HEK293 (cell line): ENCODE measurements at regions not wholly inside any gene's neighbourhood (a gene's known extent, or its start where the extent isn't known, plus 50 kb on each side); places are given as distances from the start of the nearest gene placed in this dataset.

ENCODE experiments used
- CTCF ChIA-PET: fragments of 350-600 bp; formaldehyde crosslinking; extraction: SDS; loops from one replicate; lab custom pipeline; 2021; ENCODE audit warnings: antibody characterized with exemption; lab: Yijun Ruan, JAX
- POLR2A ChIA-PET: fragments of 300-600 bp; formaldehyde crosslinking; extraction: SDS; loops from one replicate; lab custom pipeline; 2020; ENCODE audit warnings: antibody characterized with exemption, inconsistent platforms; lab: Yijun Ruan, JAX
- H3K27ac ChIP-seq: fragments of 200-500 bp; sonication (Bioruptor generic); 2 replicates; pipeline ENCODE4 v1.5.1; 2014; ENCODE audit warnings: low read depth, low read length, control low read depth, inconsistent platforms; ENCODE audit errors: extremely low read depth
- H3K36me3 ChIP-seq, 2 experiments: fragments of 200-500 bp in 1 of 2; sonication (Bioruptor generic) in 1 of 2; 1 replicate in 1 of 2; 2 replicates in 1 of 2; pipeline ENCODE4 v1.5.1; 2014 to 2017; ENCODE audit warnings: inconsistent platforms in 2 of 2, low read length in 2 of 2; ENCODE audit not compliant: control insufficient read depth in 2 of 2, insufficient read depth in 1 of 2
- H3K4me1 ChIP-seq: fragments of 200-500 bp; sonication (Bioruptor generic); 2 replicates; pipeline ENCODE4 v1.5.1; 2014; ENCODE audit warnings: mild to moderate bottlenecking, low read length, inconsistent platforms; ENCODE audit not compliant: control insufficient read depth, insufficient read depth
- H3K4me3 ChIP-seq: 2 replicates; pipeline ENCODE4 v1.5.1; 2011; ENCODE audit warnings: low read depth, mild to moderate bottlenecking, control low read depth, low read length, moderate library complexity
- H3K9me3 ChIP-seq: fragments of 200-500 bp; sonication (Bioruptor generic); 2 replicates; pipeline ENCODE4 v1.5.1; 2014; ENCODE audit warnings: low read depth, low read length, inconsistent platforms; ENCODE audit not compliant: control insufficient read depth, insufficient read depth
- BCL11A ChIP-seq: fragments of 450-650 bp; formaldehyde crosslinking; IDR thresholded peaks from 2 replicates; pipeline ENCODE4 v1.5.1; 2016; ENCODE audit warnings: low read depth, missing biosample characterization, missing genetic modification characterization
- ELK4 ChIP-seq: IDR thresholded peaks from 2 replicates; pipeline ENCODE4 v1.6.1; 2011; ENCODE audit warnings: mild to moderate bottlenecking, low read depth, low read length, borderline replicate concordance
- PBX3 ChIP-seq: sonication (generic); formaldehyde crosslinking; IDR thresholded peaks from 2 replicates; pipeline ENCODE4 v1.8.1; 2022; ENCODE audit warnings: mild to moderate bottlenecking, moderate library complexity, missing genetic modification reagents
- TCF7L2 ChIP-seq: IDR thresholded peaks from 2 replicates; pipeline ENCODE4 v1.6.1; 2011; ENCODE audit warnings: low read depth, mild to moderate bottlenecking, inconsistent platforms, low read length, moderate library complexity, borderline replicate concordance
- ZBTB1 ChIP-seq: fragments of 450-650 bp; formaldehyde crosslinking; IDR thresholded peaks from 2 replicates; pipeline ENCODE4 v1.5.1; 2016; ENCODE audit warnings: missing biosample characterization, missing genetic modification characterization
- ZBTB48 ChIP-seq: fragments of 450-650 bp; formaldehyde crosslinking; IDR thresholded peaks from 2 replicates; pipeline ENCODE4 v1.5.1; 2016; ENCODE audit warnings: missing biosample characterization, missing genetic modification characterization
- ZFP37 ChIP-seq: fragments of 450-650 bp; formaldehyde crosslinking; IDR thresholded peaks from 2 replicates; pipeline ENCODE4 v1.5.1; 2016; ENCODE audit warnings: missing biosample characterization, missing genetic modification characterization
- ZIC2 ChIP-seq: fragments of 450-650 bp; formaldehyde crosslinking; IDR thresholded peaks from 2 replicates; pipeline ENCODE4 v1.5.1; 2016; ENCODE audit warnings: missing biosample characterization, missing genetic modification characterization
- ZNF174 ChIP-seq: fragments of 450-650 bp; formaldehyde crosslinking; IDR thresholded peaks from 2 replicates; pipeline ENCODE4 v1.5.0; 2017; ENCODE audit warnings: missing biosample characterization, mild to moderate bottlenecking, missing genetic modification characterization
- ZNF354C ChIP-seq: fragments of 450-650 bp; formaldehyde crosslinking; IDR thresholded peaks from 2 replicates; pipeline ENCODE4 v1.5.1; 2016; ENCODE audit warnings: missing biosample characterization, missing genetic modification characterization, low read depth, borderline replicate concordance
- ZNF37A ChIP-seq: fragments of 450-650 bp; IDR thresholded peaks from 2 replicates; pipeline ENCODE4 v1.5.1; 2018; ENCODE audit warnings: missing biosample characterization, missing genetic modification characterization
- ZNF416 ChIP-seq: fragments of 450-650 bp; formaldehyde crosslinking; IDR thresholded peaks from 2 replicates; pipeline ENCODE4 v1.5.1; 2016; ENCODE audit warnings: missing biosample characterization, missing genetic modification characterization
- ZNF518A ChIP-seq: fragments of 450-650 bp; formaldehyde crosslinking; conservative IDR thresholded peaks from 2 replicates; pipeline ENCODE4 v1.5.1; 2016; ENCODE audit warnings: low read depth, missing biosample characterization, missing genetic modification characterization
- ZNF555 ChIP-seq: fragments of 450-650 bp; formaldehyde crosslinking; conservative IDR thresholded peaks from 2 replicates; pipeline ENCODE4 v1.5.1; 2017; ENCODE audit warnings: missing biosample characterization, mild to moderate bottlenecking, missing genetic modification characterization, inconsistent platforms
- ZNF558 ChIP-seq: fragments of 450-650 bp; formaldehyde crosslinking; IDR thresholded peaks from 2 replicates; pipeline ENCODE4 v1.5.1; 2016; ENCODE audit warnings: missing biosample characterization, missing genetic modification characterization
- ZNF596 ChIP-seq: fragments of 450-650 bp; IDR thresholded peaks from 2 replicates; pipeline ENCODE4 v1.5.0; 2018; ENCODE audit warnings: missing biosample characterization, mild to moderate bottlenecking, missing genetic modification characterization, moderate library complexity
- ZNF626 ChIP-seq: fragments of 450-650 bp; sonication (Bioruptor Pico); formaldehyde crosslinking; IDR thresholded peaks from 2 replicates; pipeline ENCODE4 v1.5.1; 2018; ENCODE audit warnings: missing biosample characterization, missing genetic modification characterization, inconsistent platforms
- ZNF645 ChIP-seq: fragments of 450-650 bp; formaldehyde crosslinking; IDR thresholded peaks from 2 replicates; pipeline ENCODE4; 2016; ENCODE audit warnings: missing biosample characterization, missing genetic modification characterization
- ZNF704 ChIP-seq: fragments of 450-650 bp; formaldehyde crosslinking; IDR thresholded peaks from 2 replicates; pipeline ENCODE4 v1.5.1; 2016; ENCODE audit warnings: missing biosample characterization, missing genetic modification characterization
- ZNF776 ChIP-seq: fragments of 450-650 bp; formaldehyde crosslinking; IDR thresholded peaks from 2 replicates; pipeline ENCODE4 v1.5.0; 2017; ENCODE audit warnings: missing biosample characterization, missing genetic modification characterization, borderline replicate concordance
- ZNF777 ChIP-seq: fragments of 450-650 bp; formaldehyde crosslinking; IDR thresholded peaks from 2 replicates; pipeline ENCODE4 v1.5.1; 2017; ENCODE audit warnings: missing biosample characterization, missing genetic modification characterization, borderline replicate concordance
- ZSCAN30 ChIP-seq: fragments of 450-650 bp; IDR thresholded peaks from 2 replicates; pipeline ENCODE4 v1.5.1; 2018; ENCODE audit warnings: missing biosample characterization, mild to moderate bottlenecking, missing genetic modification characterization, moderate library complexity

- Histone ChIP-seq H3K27ac (no peak overlapping the region), H3K4me1 (no peaks in the 10 kb centered on the region), H3K9me3 (no peaks in the 10 kb centered on the region), H3K36me3 (no peaks in the 10 kb centered on the region), H3K4me3 (no peak overlapping the region)
- no peak for TF ChIP-seq ZNF704
- ChIA-PET POLR2A (no interaction called here), CTCF (interaction anchor here (0.6 kb wide), 1 partner anchor 711 kb away, joined by 3 read pairs; no protein-coding TSS in a partner anchor)
Observed at GRCh38 chr9:102795532-102795931, 199.6 kb upstream of the CYLC2 start.

- no peak overlapping the region for H3K4me3 ChIP-seq
- CTCF ChIA-PET = interaction anchor here (0.6 kb wide), 1 partner anchor 917 kb away, joined by 3 read pairs; no protein-coding TSS in a partner anchor
- H3K4me1 ChIP-seq = no peaks in the 10 kb centered on the region
- H3K27ac ChIP-seq = no peak overlapping the region
- TF ChIP-seq ZFP37 (tag by site-specific recombination) = no peak
- TF ChIP-seq ZNF354C (tag by site-specific recombination) = no peak
- TF ChIP-seq PBX3 = no peak
- no peak for TF ChIP-seq ZBTB48
- no peak for TF ChIP-seq BCL11A (tag by site-specific recombination)
- TF ChIP-seq ZNF416 (tag by site-specific recombination) = no peak
- TF ChIP-seq ZNF645 (tag by site-specific recombination) = no peak
- no peak for TF ChIP-seq TCF7L2
- no peak for TF ChIP-seq ZNF596
- TF ChIP-seq ZNF555 (tag by site-specific recombination) = no peak
- TF ChIP-seq ZNF37A (tag by site-specific recombination) = no peak
- TF ChIP-seq ZNF558 (tag by site-specific recombination) = no peak
- TF ChIP-seq ELK4 = no peak
- TF ChIP-seq ZNF776 (tag by site-specific recombination) = no peak
- TF ChIP-seq ZSCAN30 (tag by site-specific recombination) = no peak
- no peak for TF ChIP-seq ZIC2 (tag by site-specific recombination)
- no peak for TF ChIP-seq ZBTB1 (tag by site-specific recombination)
- no peak for TF ChIP-seq ZNF777 (tag by site-specific recombination)
- TF ChIP-seq, all 188 proteins: peak for 0
- Histone ChIP-seq H3K9me3 (no peaks in the 10 kb centered on the region), H3K36me3 (no peaks in the 10 kb centered on the region)
- POLR2A ChIA-PET = no interaction called here
Observed at GRCh38 chr9:102779356-102779755, 215.8 kb upstream of the CYLC2 start.

- no peaks in the 10 kb centered on the region for H3K4me1 ChIP-seq
- CTCF ChIA-PET = no interaction called here
- TF ChIP-seq ZNF626 (no peak), ZNF518A (no peak), ZNF174 (tag by site-specific recombination) (no peak)
Observed at GRCh38 chr9:102778746-102779145, 216.4 kb upstream of the CYLC2 start.

More at GRCh38 chr9:102778746-102779145, 216.4 kb upstream of the CYLC2 start:
- POLR2A ChIA-PET = no interaction called here
- Histone ChIP-seq H3K27ac (no peak overlapping the region), H3K9me3 (no peaks in the 10 kb centered on the region), H3K4me3 (no peak overlapping the region), H3K36me3 (no peaks in the 10 kb centered on the region)
